ENCODE measurements at regions not wholly inside any gene's neighbourhood (a gene's known extent, or its start where the extent isn't known, plus 50 kb on each side); places are given as distances from the start of the nearest gene placed in this dataset.

GRCh38 chr10:128907155-128907941 is 559.7 kb upstream of the MGMT start:
- Mint-ChIP-seq H3K27me3 (ENCODE audit: low read depth) (peaks cover 6% of the 10 kb centered on the region), H3K9me3 (peaks cover 6% of the 10 kb centered on the region), H3K36me3 (ENCODE audit: low read depth) (no peaks in the 10 kb centered on the region), H3K4me1 (peaks cover 23% of the 10 kb centered on the region), H3K4me3 (no peak overlapping the region), H3K27ac (peak overlapping the region; percentile 69 to 96 (median 90))
- no peak for TF ChIP-seq CTCF (IDR thresholded peaks at IDR 0.05; ENCODE audit: unreplicated experiment in 3 of 3)

GRCh38 chr10:128908099-128908498 is 558.9 kb upstream of the MGMT start:
- no peaks in the 10 kb centered on the region for H3K36me3 Mint-ChIP-seq (ENCODE audit: low read depth)
- peak overlapping the region; percentile 69 to 96 (median 90) for H3K27ac Mint-ChIP-seq
- peaks cover 28% of the 10 kb centered on the region for H3K4me1 Mint-ChIP-seq
- H3K9me3 Mint-ChIP-seq, result peaks cover 2% of the 10 kb centered on the region
- no peak for TF ChIP-seq CTCF (IDR thresholded peaks at IDR 0.05; ENCODE audit: unreplicated experiment in 3 of 3)
- no peak overlapping the region for H3K4me3 Mint-ChIP-seq
- H3K27me3 Mint-ChIP-seq (ENCODE audit: low read depth), result peaks cover 6% of the 10 kb centered on the region

DNA sequence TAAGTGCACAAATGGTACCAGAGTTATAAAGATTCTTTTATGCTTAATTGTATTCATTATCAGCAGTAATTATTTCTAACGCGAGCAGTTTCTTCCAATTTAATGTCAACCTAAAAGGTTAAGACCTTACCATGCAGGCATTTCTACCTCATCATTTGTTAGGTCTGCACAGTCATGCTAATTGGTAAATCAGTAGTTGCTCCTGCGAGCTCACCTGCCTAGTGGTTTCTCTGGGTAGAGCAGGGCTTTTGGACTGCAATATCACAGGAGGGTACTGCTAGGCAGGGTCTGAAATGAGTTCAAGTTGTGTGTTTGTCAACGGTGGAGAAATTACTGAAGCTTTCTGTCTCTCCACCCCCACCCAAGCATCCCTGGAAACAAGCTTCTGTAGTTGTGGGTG is 558.5 kb upstream of the MGMT start:
- H3K4me1 Mint-ChIP-seq, result peaks cover 30% of the 10 kb centered on the region
- H3K9me3 Mint-ChIP-seq, result no peaks in the 10 kb centered on the region
- TF ChIP-seq CTCF (IDR thresholded peaks at IDR 0.05; ENCODE audit: unreplicated experiment in 3 of 3), result no peak
- peak overlapping the region; percentile 69 to 96 (median 90) for H3K27ac Mint-ChIP-seq
- H3K36me3 Mint-ChIP-seq (ENCODE audit: low read depth), result no peaks in the 10 kb centered on the region
- H3K4me3 Mint-ChIP-seq, result no peak overlapping the region
- H3K27me3 Mint-ChIP-seq (ENCODE audit: low read depth), result peaks cover 6% of the 10 kb centered on the region

DNA sequence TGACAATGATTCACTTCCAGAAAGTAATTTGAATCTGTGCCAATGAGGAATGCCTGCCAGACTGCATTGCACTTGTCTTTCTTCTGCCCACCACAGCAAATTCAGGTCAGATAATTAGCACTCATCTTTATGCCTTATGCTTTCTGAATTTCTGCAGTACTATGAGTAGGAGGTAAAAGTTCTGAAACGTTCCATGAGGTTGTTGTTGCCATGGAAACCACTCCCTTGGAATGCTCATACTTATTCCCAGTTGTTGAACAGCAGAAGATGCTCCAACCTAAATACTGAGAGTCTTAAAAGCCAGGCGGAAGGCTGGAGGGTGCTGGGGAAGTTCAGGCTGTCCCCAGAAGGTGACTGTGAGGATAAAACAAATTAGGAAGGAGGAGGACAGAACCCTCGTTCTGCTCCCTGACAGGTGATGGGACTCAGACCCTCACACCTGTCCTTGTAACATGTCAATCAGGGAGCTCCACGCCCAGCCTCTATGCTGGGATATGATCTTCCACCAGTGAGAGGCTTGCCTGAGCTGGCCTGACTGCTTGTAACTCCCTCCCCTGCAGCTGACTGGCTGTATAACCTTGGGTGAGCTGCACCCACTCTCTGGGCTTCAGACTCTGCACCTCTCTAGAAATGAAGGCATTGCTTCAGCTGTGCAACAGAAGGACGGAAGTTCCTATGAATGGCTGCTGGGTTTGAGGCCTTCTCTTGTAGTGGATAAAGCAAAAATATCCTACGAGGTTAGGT is 554.3 kb upstream of the MGMT start:
- Mint-ChIP-seq H3K4me3 (no peak overlapping the region), H3K27ac (peak overlapping the region in 2 of 3 experiments; percentile 11 to 78), H3K36me3 (ENCODE audit: low read depth) (no peaks in the 10 kb centered on the region), H3K9me3 (no peaks in the 10 kb centered on the region), H3K4me1 (peaks cover 48% of the 10 kb centered on the region), H3K27me3 (ENCODE audit: low read depth) (peaks cover 6% of the 10 kb centered on the region)
- TF ChIP-seq CTCF (IDR thresholded peaks at IDR 0.05; ENCODE audit: unreplicated experiment in 3 of 3), result no peak

DNA sequence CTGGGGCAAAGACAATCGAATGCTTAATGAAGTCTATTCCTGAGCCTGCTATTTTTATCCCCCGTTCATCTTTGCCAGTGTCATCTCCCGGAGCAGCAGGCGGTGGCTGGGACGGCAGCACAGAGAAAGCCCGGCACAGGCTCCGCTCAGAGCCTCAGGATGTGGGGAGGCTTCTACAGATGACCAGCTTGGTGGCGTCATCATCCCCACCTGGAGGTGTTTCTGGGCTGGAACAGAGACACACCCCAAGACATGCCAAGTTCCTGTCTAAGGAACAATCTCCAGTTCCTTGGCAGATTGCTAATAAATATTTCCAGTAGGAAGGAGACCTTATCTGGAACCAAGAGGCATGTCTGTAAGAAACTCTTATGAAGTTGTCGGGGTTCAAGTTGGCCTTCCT is 552.4 kb upstream of the MGMT start:
- H3K9me3 Mint-ChIP-seq, result peaks cover 4% of the 10 kb centered on the region

More for the DNA sequence above, 552.4 kb upstream of the MGMT start:
- H3K4me3 Mint-ChIP-seq, result no peak overlapping the region
- peak overlapping the region in 1 of 3 experiments; percentile 26 for H3K27ac Mint-ChIP-seq
- no peaks in the 10 kb centered on the region for H3K36me3 Mint-ChIP-seq (ENCODE audit: low read depth)
- no peak for TF ChIP-seq CTCF (IDR thresholded peaks at IDR 0.05; ENCODE audit: unreplicated experiment in 3 of 3)
- peaks cover 37% of the 10 kb centered on the region for H3K4me1 Mint-ChIP-seq
- peaks cover 6% of the 10 kb centered on the region for H3K27me3 Mint-ChIP-seq (ENCODE audit: low read depth)
